ENCODE measurements at regions not wholly inside any gene's neighbourhood (a gene's known extent, or its start where the extent isn't known, plus 50 kb on each side); places are given as distances from the start of the nearest gene placed in this dataset.

- no peak for TF ChIP-seq CTCF (IDR thresholded peaks at IDR 0.05; ENCODE audit: borderline replicate concordance, extremely low read depth, insufficient read depth)
- Histone ChIP-seq H3K4me1 (ENCODE audit: control insufficient read depth in 2 of 3, insufficient read depth in 2 of 3, low read depth in 1 of 3, low read length in 3 of 3) (no peaks in the 10 kb centered on the region), H3K27me3 (ENCODE audit: control insufficient read depth, insufficient read depth, low read length) (no peaks in the 10 kb centered on the region), H3K4me3 (ENCODE audit: low read length in 3 of 3) (no peak overlapping the region), H3K36me3 (ENCODE audit: control insufficient read depth in 2 of 3, insufficient read depth in 3 of 3, low read length in 3 of 3) (no peaks in the 10 kb centered on the region), H3K27ac (ENCODE audit: low read depth in 2 of 2, low read length in 2 of 2) (no peak overlapping the region), H3K9ac (ENCODE audit: low read length in 3 of 3) (no peak overlapping the region), H3K9me3 (ENCODE audit: control insufficient read depth in 2 of 3, insufficient read depth in 1 of 3, low read length in 3 of 3) (no peaks in the 10 kb centered on the region)
- DNase-seq, result no peak
- FAIRE-seq, result no peak
- intact Hi-C loops (cut with DNase I), result no loop called here
These were observed 191.2 kb downstream of the WDR11 start for GRCh38 chr10:121042342-121042741.

GRCh38 chr10:121043124-121043849 lies 192.1 kb downstream of the WDR11 start:
- no peaks in the 10 kb centered on the region for H3K27me3 ChIP-seq (ENCODE audit: control insufficient read depth, insufficient read depth, low read length)
- no peaks in the 10 kb centered on the region for H3K4me1 ChIP-seq (ENCODE audit: control insufficient read depth in 2 of 3, insufficient read depth in 2 of 3, low read depth in 1 of 3, low read length in 3 of 3)
- intact Hi-C loops (cut with DNase I), result no loop called here
- no peak overlapping the region for H3K9ac ChIP-seq (ENCODE audit: low read length in 3 of 3)
- no peaks in the 10 kb centered on the region for H3K36me3 ChIP-seq (ENCODE audit: control insufficient read depth in 2 of 3, insufficient read depth in 3 of 3, low read length in 3 of 3)
- FAIRE-seq (no peak), DNase-seq (peak in 2 of 5 donors; percentile 48 to 54)
- no peak overlapping the region for H3K27ac ChIP-seq (ENCODE audit: low read depth in 2 of 2, low read length in 2 of 2)
- H3K4me3 ChIP-seq (ENCODE audit: low read length in 3 of 3), result no peak overlapping the region
- TF ChIP-seq CTCF (IDR thresholded peaks at IDR 0.05; ENCODE audit: borderline replicate concordance, extremely low read depth, insufficient read depth), result no peak
- no peaks in the 10 kb centered on the region for H3K9me3 ChIP-seq (ENCODE audit: control insufficient read depth in 2 of 3, insufficient read depth in 1 of 3, low read length in 3 of 3)

- no peak for FAIRE-seq
- intact Hi-C loops (cut with DNase I), result no loop called here
These were observed 197.6 kb downstream of the WDR11 start for GRCh38 chr10:121048749-121049148.

More at GRCh38 chr10:121048749-121049148, 197.6 kb downstream of the WDR11 start:
- no peak overlapping the region for H3K9ac ChIP-seq (ENCODE audit: low read length in 3 of 3)
- no peak for TF ChIP-seq CTCF (IDR thresholded peaks at IDR 0.05; ENCODE audit: borderline replicate concordance, extremely low read depth, insufficient read depth)
- no peaks in the 10 kb centered on the region for H3K9me3 ChIP-seq (ENCODE audit: control insufficient read depth in 2 of 3, insufficient read depth in 1 of 3, low read length in 3 of 3)
- no peak overlapping the region for H3K4me3 ChIP-seq (ENCODE audit: low read length in 3 of 3)
- no peaks in the 10 kb centered on the region for H3K4me1 ChIP-seq (ENCODE audit: control insufficient read depth in 2 of 3, insufficient read depth in 2 of 3, low read depth in 1 of 3, low read length in 3 of 3)
- H3K27me3 ChIP-seq (ENCODE audit: control insufficient read depth, insufficient read depth, low read length), result no peaks in the 10 kb centered on the region
- no peak for DNase-seq
- H3K27ac ChIP-seq (ENCODE audit: low read depth in 2 of 2, low read length in 2 of 2), result no peak overlapping the region
- H3K36me3 ChIP-seq (ENCODE audit: control insufficient read depth in 2 of 3, insufficient read depth in 3 of 3, low read length in 3 of 3), result no peaks in the 10 kb centered on the region

Measured in kidney (tissue), 13 donors.